GM12865 (cell line): ENCODE measurements at regions not wholly inside any gene's neighbourhood (a gene's known extent, or its start where the extent isn't known, plus 50 kb on each side); places are given as distances from the start of the nearest gene placed in this dataset.
A peak's percentile ranks its signal among the peaks of the same experiment; 100 is the strongest.

Experiments used
- DNase-seq: peaks from one replicate; pipeline ENCODE4 v3.0.0; 2010; ENCODE audit warnings: low read depth
- H3K4me3 ChIP-seq: 2 replicates; pipeline ENCODE4 v1.5.1; 2011; ENCODE audit warnings: mild to moderate bottlenecking, low read depth, low read length, control low read depth
- TF ChIP-seq, protein P1 (sequence below): IDR thresholded peaks from 2 replicates; pipeline ENCODE4 v1.5.1; 2011; ENCODE audit warnings: low read length, control low read depth, low read depth, inconsistent platforms; ENCODE audit not compliant: insufficient read depth; ENCODE audit errors: missing control alignments

DNA sequence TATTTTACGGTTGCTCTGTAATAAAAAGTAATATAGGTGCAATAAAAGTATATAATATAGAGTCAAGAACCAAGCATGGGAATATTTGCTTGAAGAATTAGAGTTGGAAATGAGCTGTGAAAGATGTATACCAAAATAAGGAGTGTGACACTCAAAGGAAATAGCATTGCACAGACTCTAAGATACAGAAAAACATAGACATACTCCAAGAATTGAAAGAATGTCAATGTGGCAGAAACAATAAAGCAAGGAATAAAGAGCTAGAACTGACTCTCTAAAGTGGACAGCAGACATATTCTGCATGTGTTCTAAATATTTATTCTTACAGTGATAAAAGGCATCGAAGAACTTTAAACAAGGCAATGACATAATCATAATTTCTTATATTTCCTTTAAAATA lies 561.1 kb upstream of the SETBP1 start:
- no peak for DNase-seq
- TF ChIP-seq, protein P1, sequence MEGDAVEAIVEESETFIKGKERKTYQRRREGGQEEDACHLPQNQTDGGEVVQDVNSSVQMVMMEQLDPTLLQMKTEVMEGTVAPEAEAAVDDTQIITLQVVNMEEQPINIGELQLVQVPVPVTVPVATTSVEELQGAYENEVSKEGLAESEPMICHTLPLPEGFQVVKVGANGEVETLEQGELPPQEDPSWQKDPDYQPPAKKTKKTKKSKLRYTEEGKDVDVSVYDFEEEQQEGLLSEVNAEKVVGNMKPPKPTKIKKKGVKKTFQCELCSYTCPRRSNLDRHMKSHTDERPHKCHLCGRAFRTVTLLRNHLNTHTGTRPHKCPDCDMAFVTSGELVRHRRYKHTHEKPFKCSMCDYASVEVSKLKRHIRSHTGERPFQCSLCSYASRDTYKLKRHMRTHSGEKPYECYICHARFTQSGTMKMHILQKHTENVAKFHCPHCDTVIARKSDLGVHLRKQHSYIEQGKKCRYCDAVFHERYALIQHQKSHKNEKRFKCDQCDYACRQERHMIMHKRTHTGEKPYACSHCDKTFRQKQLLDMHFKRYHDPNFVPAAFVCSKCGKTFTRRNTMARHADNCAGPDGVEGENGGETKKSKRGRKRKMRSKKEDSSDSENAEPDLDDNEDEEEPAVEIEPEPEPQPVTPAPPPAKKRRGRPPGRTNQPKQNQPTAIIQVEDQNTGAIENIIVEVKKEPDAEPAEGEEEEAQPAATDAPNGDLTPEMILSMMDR, result no peak
- H3K4me3 ChIP-seq, result no peak overlapping the region

- TF ChIP-seq, protein P1, result no peak
- peak; percentile 3 for DNase-seq
- no peak overlapping the region for H3K4me3 ChIP-seq
Observed at GRCh38 chr18:44123743-44124142, 556.9 kb upstream of the SETBP1 start.

- DNase-seq, result no peak
- H3K4me3 ChIP-seq, result no peak overlapping the region
- TF ChIP-seq, protein P1, result no peak
Observed at GRCh38 chr18:44125446-44125845, 555.2 kb upstream of the SETBP1 start.

DNA sequence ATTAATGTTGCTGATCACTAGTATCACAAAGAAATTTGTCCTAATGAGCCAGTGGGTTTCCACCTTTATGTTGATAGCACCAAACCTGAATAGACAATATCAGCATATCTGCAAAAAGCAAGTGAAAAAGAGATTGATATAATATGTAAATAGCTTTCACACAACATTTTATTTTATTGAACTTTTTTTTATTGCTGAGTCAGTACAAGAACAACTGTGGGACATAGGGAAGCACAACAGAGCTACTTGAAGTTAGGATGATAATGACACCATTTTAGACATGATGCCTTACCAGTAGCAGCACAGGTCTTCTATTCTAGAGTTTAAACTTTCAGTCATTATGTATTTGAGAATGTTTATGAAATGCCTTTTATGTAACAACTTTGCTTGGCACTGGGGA lies 554.1 kb upstream of the SETBP1 start:
- H3K4me3 ChIP-seq, result no peak overlapping the region
- DNase-seq, result no peak
- TF ChIP-seq, protein P1, result no peak

DNA sequence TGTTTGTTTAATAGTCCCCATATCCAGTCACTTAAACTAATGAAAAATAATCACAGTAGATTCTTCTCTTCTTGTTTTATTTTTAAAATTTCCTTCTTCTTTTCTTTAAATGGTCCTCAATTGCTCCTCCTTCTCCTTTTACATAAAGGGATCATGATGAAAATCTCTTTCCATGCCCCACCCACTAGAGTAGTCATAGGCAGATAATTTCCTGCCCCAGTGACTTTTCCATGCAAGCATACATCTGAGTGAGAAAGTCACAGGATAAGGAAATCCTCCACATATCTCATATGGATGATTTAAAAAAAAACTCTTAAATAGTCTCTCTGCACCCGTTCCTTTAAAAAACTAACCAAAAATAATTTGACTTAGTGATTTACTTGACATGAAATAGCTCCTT lies 552.3 kb upstream of the SETBP1 start:
- TF ChIP-seq, protein P1, result no peak
- H3K4me3 ChIP-seq, result no peak overlapping the region
- DNase-seq, result no peak

DNA sequence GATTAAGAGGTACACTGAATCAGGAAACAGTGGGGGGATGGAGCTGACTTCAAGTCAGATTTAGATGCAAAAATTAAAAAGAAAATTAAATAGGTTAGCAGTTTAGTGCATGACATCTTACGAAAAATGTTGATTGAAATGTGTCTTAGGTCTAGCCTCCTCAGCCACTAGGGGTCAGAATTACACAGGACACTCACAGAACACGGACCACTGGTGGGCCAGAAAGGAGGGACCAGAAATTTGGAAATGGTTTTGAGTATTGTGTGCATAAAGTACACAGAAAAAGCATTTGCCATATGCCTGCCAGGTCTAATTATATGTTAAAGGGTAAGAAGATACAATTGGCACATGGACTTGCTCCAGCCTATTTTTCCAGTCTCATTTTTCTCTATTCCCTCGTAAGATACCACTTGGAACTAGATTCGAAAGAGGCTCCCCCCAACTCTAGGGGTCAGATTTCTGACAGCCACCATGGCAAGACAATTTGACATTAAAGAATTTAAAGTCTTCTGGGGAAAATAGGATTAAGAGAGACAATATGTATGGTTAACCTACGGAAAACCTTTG lies 550.2 kb upstream of the SETBP1 start:
- no peak overlapping the region for H3K4me3 ChIP-seq
- TF ChIP-seq, protein P1, result peak; percentile 54
- peak; percentile 55 for DNase-seq

GRCh38 chr18:44133483-44133882 lies 547.2 kb upstream of the SETBP1 start:
- no peak for DNase-seq
- H3K4me3 ChIP-seq, result no peak overlapping the region
- TF ChIP-seq, protein P1, result no peak
